Neuronal stem cell (in vitro differentiated cells): ENCODE measurements at regions not wholly inside any gene's neighbourhood (a gene's known extent, or its start where the extent isn't known, plus 50 kb on each side); places are given as distances from the start of the nearest gene placed in this dataset.

ENCODE experiments used
- DNase-seq: peaks from one replicate; pipeline ENCODE4 v3.0.0-alpha.2; 2013; ENCODE audit warnings: low spot score
- H2AFZ ChIP-seq: one replicate; pipeline ENCODE4 v1.6.1; 2013; ENCODE audit warnings: mild to moderate bottlenecking, low read length, inconsistent platforms
- H2AK5ac ChIP-seq: 2 replicates; pipeline ENCODE4 v1.6.1; 2013; ENCODE audit warnings: low read depth, mild to moderate bottlenecking, inconsistent platforms, low read length, moderate library complexity, mixed read lengths
- H2BK120ac ChIP-seq: 2 replicates; pipeline ENCODE4 v1.6.1; 2013; ENCODE audit warnings: low read depth, mild to moderate bottlenecking, inconsistent platforms, low read length, moderate library complexity, mixed read lengths
- H2BK12ac ChIP-seq: one replicate; pipeline ENCODE4 v1.6.1; 2013; ENCODE audit warnings: low read length, inconsistent platforms
- H2BK15ac ChIP-seq: 2 replicates; pipeline ENCODE4 v1.6.1; 2013; ENCODE audit warnings: mild to moderate bottlenecking, low read length, inconsistent platforms, mixed read lengths
- H2BK5ac ChIP-seq: one replicate; pipeline ENCODE4 v1.6.1; 2013; ENCODE audit warnings: inconsistent platforms, mild to moderate bottlenecking, low read length, moderate library complexity
- H3K14ac ChIP-seq: one replicate; pipeline ENCODE4 v1.6.1; 2013; ENCODE audit warnings: low read length, inconsistent platforms
- H3K18ac ChIP-seq: 2 replicates; pipeline ENCODE4 v1.6.1; 2013; ENCODE audit warnings: low read length, inconsistent platforms
- H3K23ac ChIP-seq: 2 replicates; pipeline ENCODE4 v1.6.1; 2013; ENCODE audit warnings: low read depth, mild to moderate bottlenecking, mixed read lengths, low read length, inconsistent platforms; ENCODE audit not compliant: poor library complexity
- H3K27ac ChIP-seq: replicated peaks from 3 replicates; pipeline ENCODE4 v1.5.1; 2013; ENCODE audit warnings: low read length, inconsistent platforms
- H3K27me3 ChIP-seq, 3 experiments: 2 replicates each; pipeline ENCODE4 v1.6.1; 2013; ENCODE audit warnings: low read length in 3 of 3, mild to moderate bottlenecking in 2 of 3, inconsistent platforms in 1 of 3, low read depth in 1 of 3, mixed read lengths in 1 of 3, moderate library complexity in 1 of 3; ENCODE audit not compliant: control insufficient read depth in 3 of 3, insufficient read depth in 3 of 3
- H3K36me3 ChIP-seq, 2 donors: replicated peaks in 1 of 2; 2 replicates each; pipeline ENCODE4 v1.6.1; 2013; ENCODE audit warnings: low read length in 2 of 2; ENCODE audit not compliant: control insufficient read depth in 2 of 2, insufficient read depth in 2 of 2
- H3K4ac ChIP-seq: 2 replicates; pipeline ENCODE4 v1.6.1; 2013; ENCODE audit warnings: inconsistent platforms, mild to moderate bottlenecking, low read length, moderate library complexity
- H3K4me1 ChIP-seq, 2 donors: 1 replicate in 1 of 2; 2 replicates in 1 of 2; pipeline ENCODE4 v1.6.1; 2013; ENCODE audit warnings: low read length in 2 of 2, low read depth in 1 of 2; ENCODE audit not compliant: control insufficient read depth in 2 of 2, insufficient read depth in 1 of 2
- H3K4me2 ChIP-seq: one replicate; pipeline ENCODE4 v1.6.1; 2013; ENCODE audit warnings: mild to moderate bottlenecking, low read length, inconsistent platforms; ENCODE audit not compliant: insufficient read depth, poor library complexity, severe bottlenecking
- H3K4me3 ChIP-seq, 2 donors: 2 replicates each; pipeline ENCODE4 v1.5.1; 2013; ENCODE audit warnings: low read length in 2 of 2, mild to moderate bottlenecking in 2 of 2, inconsistent platforms in 1 of 2, moderate library complexity in 1 of 2
- H3K79me1 ChIP-seq: one replicate; pipeline ENCODE4 v1.6.1; 2013; ENCODE audit warnings: low read depth, mild to moderate bottlenecking, inconsistent platforms, low read length, moderate library complexity
- H3K9ac ChIP-seq: one replicate; pipeline ENCODE4 v1.6.1; 2013; ENCODE audit warnings: mild to moderate bottlenecking, low read depth, low read length, inconsistent platforms; ENCODE audit not compliant: poor library complexity
- H3K9me3 ChIP-seq, 2 donors: replicated peaks in 1 of 2; 2 replicates each; pipeline versions ENCODE3 to v1.6.1; 2013; ENCODE audit warnings: low read length in 2 of 2, mild to moderate bottlenecking in 2 of 2, inconsistent platforms in 1 of 2, low read depth in 1 of 2, mixed read lengths in 1 of 2, moderate library complexity in 1 of 2; ENCODE audit not compliant: control insufficient read depth in 2 of 2, insufficient read depth in 1 of 2
- H4K8ac ChIP-seq: one replicate; pipeline ENCODE4 v1.6.1; 2013; ENCODE audit warnings: low read depth, mild to moderate bottlenecking, inconsistent platforms, low read length, moderate library complexity
- H4K91ac ChIP-seq: one replicate; pipeline ENCODE4 v1.6.1; 2013; ENCODE audit warnings: low read length, low read depth, mild to moderate bottlenecking, inconsistent platforms; ENCODE audit not compliant: poor library complexity
- WGBS, 2 donors: extraction: QIAGEN DNeasy Blood & Tissue Kit; methylation state at CpG; one replicate each; pipeline ENCODE4 v1.1.7; 2013; ENCODE audit warnings: missing lambda C conversion rate in 2 of 2, mixed read lengths in 1 of 2; ENCODE audit not compliant: insufficient read length in 2 of 2, insufficient replicate concordance in 1 of 2; ENCODE audit errors: extremely low coverage in 2 of 2; 5-methylcytosine and 5-hydroxymethylcytosine counted together

- peak overlapping the region; percentile 39 for H3K23ac ChIP-seq
- H2BK5ac ChIP-seq: peak overlapping the region; percentile 66
- peak overlapping the region; percentile 66 for H2BK12ac ChIP-seq
- H3K79me1 ChIP-seq: no peaks in the 10 kb centered on the region
- H4K91ac ChIP-seq: peak overlapping the region; percentile 72
- H3K36me3 ChIP-seq: no peaks in the 10 kb centered on the region
- H2AFZ ChIP-seq: peak overlapping the region; percentile 40
- peak overlapping the region; percentile 55 for H2BK15ac ChIP-seq
- H3K4me3 ChIP-seq: peak overlapping the region in 1 of 2 donors; percentile 44
- H3K14ac ChIP-seq: peak overlapping the region; percentile 79
- peak overlapping the region; percentile 72 for H2AK5ac ChIP-seq
- H3K9me3 ChIP-seq: peaks cover 0 to under 1% of the 10 kb centered on the region in 2 donors
- peak overlapping the region; percentile 76 for H3K18ac ChIP-seq
- no peak overlapping the region for H3K9ac ChIP-seq
- H3K27me3 ChIP-seq: peaks cover 0 to 8% (median 0%) of the 10 kb centered on the region in 3 experiments
- H3K4me2 ChIP-seq: no peak overlapping the region
- peak overlapping the region; percentile 66 for H3K4ac ChIP-seq
- no peak overlapping the region for H3K27ac ChIP-seq
- H2BK120ac ChIP-seq: no peak overlapping the region
- no CpG with 5 or more reads among the region's 30 CpGs for WGBS, 2 donors
- peak overlapping the region; percentile 32 for H4K8ac ChIP-seq
- DNase-seq: no peak
- peaks cover 12 to 14% of the 10 kb centered on the region in 2 donors for H3K4me1 ChIP-seq
Observed at GRCh38 chr2:238985931-238986446, 138.1 kb downstream of the TWIST2 start.

GRCh38 chr2:238986491-238987351, 138.8 kb downstream of the TWIST2 start:
- H3K27ac ChIP-seq: no peak overlapping the region
- H2AFZ ChIP-seq: peak overlapping the region; percentile 75
- peak overlapping the region; percentile 73 for H2BK15ac ChIP-seq
- no CpG with 5 or more reads among the region's 41 CpGs for WGBS, 2 donors
- peak overlapping the region; percentile 90 for H3K4ac ChIP-seq
- peak overlapping the region; percentile 72 for H2AK5ac ChIP-seq
- H3K4me1 ChIP-seq: peaks cover 12 to 14% of the 10 kb centered on the region in 2 donors
- H4K8ac ChIP-seq: no peak overlapping the region
- H3K9ac ChIP-seq: no peak overlapping the region
- H2BK120ac ChIP-seq: peak overlapping the region; percentile 92
- H3K14ac ChIP-seq: peak overlapping the region; percentile 47
- DNase-seq: no peak
- H3K27me3 ChIP-seq: peaks cover 0 to 8% (median 0%) of the 10 kb centered on the region in 3 experiments
- H3K23ac ChIP-seq: peak overlapping the region; percentile 76
- no peak overlapping the region for H4K91ac ChIP-seq
- H2BK12ac ChIP-seq: peak overlapping the region; percentile 66
- H2BK5ac ChIP-seq: no peak overlapping the region
- H3K4me3 ChIP-seq: peak overlapping the region in 1 of 2 donors; percentile 44
- peak overlapping the region; percentile 91 for H3K18ac ChIP-seq
- no peaks in the 10 kb centered on the region for H3K79me1 ChIP-seq
- H3K4me2 ChIP-seq: no peak overlapping the region
- H3K9me3 ChIP-seq: no peaks in the 10 kb centered on the region
- H3K36me3 ChIP-seq: no peaks in the 10 kb centered on the region

- peak overlapping the region; percentile 75 for H2AFZ ChIP-seq
- peaks cover 0 to 8% (median 0%) of the 10 kb centered on the region in 3 experiments for H3K27me3 ChIP-seq
- H3K4me3 ChIP-seq: no peak overlapping the region
- H2BK12ac ChIP-seq: no peak overlapping the region
- H3K4ac ChIP-seq: no peak overlapping the region
- H3K23ac ChIP-seq: no peak overlapping the region
- H3K4me1 ChIP-seq: peaks cover 12 to 14% of the 10 kb centered on the region in 2 donors
- DNase-seq: no peak
- no peak overlapping the region for H3K4me2 ChIP-seq
- H3K9me3 ChIP-seq: no peaks in the 10 kb centered on the region
- H3K27ac ChIP-seq: no peak overlapping the region
- no peak overlapping the region for H4K8ac ChIP-seq
- H4K91ac ChIP-seq: no peak overlapping the region
- H2BK5ac ChIP-seq: no peak overlapping the region
- no CpG with 5 or more reads among the region's 14 CpGs for WGBS, 2 donors
- no peak overlapping the region for H2AK5ac ChIP-seq
- H2BK120ac ChIP-seq: peak overlapping the region; percentile 92
- H2BK15ac ChIP-seq: peak overlapping the region; percentile 73
- H3K18ac ChIP-seq: peak overlapping the region; percentile 67
- H3K79me1 ChIP-seq: no peaks in the 10 kb centered on the region
- H3K9ac ChIP-seq: no peak overlapping the region
- no peaks in the 10 kb centered on the region for H3K36me3 ChIP-seq
- H3K14ac ChIP-seq: no peak overlapping the region
Observed at GRCh38 chr2:238987352-238987981, 139.6 kb downstream of the TWIST2 start.

GRCh38 chr2:238988105-238988504, 140.2 kb downstream of the TWIST2 start:
- Histone ChIP-seq H3K4me3 (no peak overlapping the region), H2BK120ac (no peak overlapping the region), H3K14ac (no peak overlapping the region), H2BK12ac (no peak overlapping the region), H4K8ac (no peak overlapping the region), H3K23ac (no peak overlapping the region), H4K91ac (no peak overlapping the region), H2BK5ac (no peak overlapping the region), H3K79me1 (no peaks in the 10 kb centered on the region), H2BK15ac (no peak overlapping the region), H3K9me3 (no peaks in the 10 kb centered on the region), H3K9ac (no peak overlapping the region), H2AK5ac (peak overlapping the region; percentile 41), H3K4me2 (no peak overlapping the region), H3K27ac (no peak overlapping the region), H3K18ac (peak overlapping the region; percentile 82), H2AFZ (peak overlapping the region; percentile 75), H3K36me3 (no peaks in the 10 kb centered on the region), H3K27me3 (peaks cover 0 to 8% (median 0%) of the 10 kb centered on the region in 3 experiments), H3K4ac (no peak overlapping the region), H3K4me1 (peaks cover 12 to 14% of the 10 kb centered on the region in 2 donors)
- no peak for DNase-seq
- WGBS, 2 donors: no CpG with 5 or more reads among the region's 7 CpGs
